ENCODE measurements at regions not wholly inside any gene's neighbourhood (a gene's known extent, or its start where the extent isn't known, plus 50 kb on each side); places are given as distances from the start of the nearest gene placed in this dataset.

GRCh38 chr2:217523286-217523685 lies 479.5 kb downstream of the TNS1 start:
- TF ChIP-seq CTCF (IDR thresholded peaks at IDR 0.05) = no peak
- no peak for TF ChIP-seq POLR2AphosphoS5 (IDR thresholded peaks at IDR 0.05; ENCODE audit: low read depth, low read length)
- no peak for TF ChIP-seq RFX5 (IDR thresholded peaks at IDR 0.05; ENCODE audit: low read length)
- no peak for TF ChIP-seq SIN3A (IDR thresholded peaks at IDR 0.05; ENCODE audit: borderline replicate concordance, low read depth, low read length)
- TF ChIP-seq MAX (IDR thresholded peaks at IDR 0.05; ENCODE audit: low read depth) = no peak
- TF ChIP-seq EZH2phosphoT487 (IDR thresholded peaks at IDR 0.05; ENCODE audit: borderline replicate concordance, low read depth) = no peak
- TF ChIP-seq FOXM1 (IDR thresholded peaks at IDR 0.05; ENCODE audit: low read depth) = no peak
- TF ChIP-seq CHD2 (IDR thresholded peaks at IDR 0.05; ENCODE audit: low read length, partially characterized antibody) = no peak
- no peak for TF ChIP-seq USF1 (IDR thresholded peaks at IDR 0.05; ENCODE audit: borderline replicate concordance, low read depth)
- TF ChIP-seq EP300 (IDR thresholded peaks at IDR 0.05; ENCODE audit: borderline replicate concordance in 1 of 2, low read depth in 1 of 2, low read length in 1 of 2) = no peak
- TF ChIP-seq YY1 (IDR thresholded peaks at IDR 0.05; ENCODE audit: low read depth) = no peak
- TF ChIP-seq TEAD4 (IDR thresholded peaks at IDR 0.05; ENCODE audit: borderline replicate concordance, insufficient read depth) = no peak
